Stimulated activated CD8-positive, alpha-beta memory T cell treated with anti-CD3 and anti-CD28 coated beads, Interleukin-2, amount 100 ng/mL, for 48 hours (primary cell): ENCODE measurements at regions not wholly inside any gene's neighbourhood (a gene's known extent, or its start where the extent isn't known, plus 50 kb on each side); places are given as distances from the start of the nearest gene placed in this dataset.

Experiments used
- DNase-seq, 2 donors: peaks; one replicate each; pipeline ENCODE4 v3.0.0-alpha.2; 2020; ENCODE audit warnings: low read depth in 2 of 2

DNA sequence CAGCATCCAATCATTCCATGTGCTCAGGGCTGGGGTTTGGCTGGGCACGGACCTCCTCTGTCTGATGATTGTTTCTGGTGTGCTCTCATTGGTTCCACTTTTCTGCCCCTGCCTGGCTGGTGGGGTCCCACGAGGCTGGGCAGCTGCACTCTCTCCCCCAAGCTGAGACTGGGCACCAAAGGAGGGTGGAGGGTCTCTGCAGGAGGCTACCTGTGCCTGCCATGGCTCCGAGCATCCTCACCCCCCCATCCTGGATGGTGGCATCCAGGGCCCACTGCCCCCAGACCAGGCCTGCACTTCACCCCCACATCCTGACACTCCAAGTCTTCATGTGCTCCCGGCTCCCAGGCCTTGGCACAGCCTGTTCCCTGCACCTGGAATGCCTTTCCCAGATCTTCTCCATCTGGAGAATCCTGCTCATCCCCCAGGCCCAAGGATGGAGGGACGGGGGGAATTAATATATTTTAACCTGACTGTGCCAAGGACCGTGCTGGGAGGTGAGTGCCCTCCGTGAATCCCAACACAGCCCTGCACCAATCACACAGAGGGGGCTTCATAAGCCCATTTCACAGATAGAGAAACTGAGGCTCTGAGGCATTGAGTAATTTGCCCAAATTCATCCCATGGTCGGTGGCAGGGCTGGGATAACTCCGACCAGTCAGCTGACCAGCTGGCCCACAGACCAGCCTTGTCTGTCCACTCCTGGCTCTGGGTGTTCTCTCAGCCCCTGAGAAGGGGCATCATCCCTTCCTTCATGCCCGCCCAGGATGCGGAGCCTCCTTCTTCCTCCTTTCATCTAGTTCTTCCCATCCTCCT is 403.4 kb downstream of the MATN1 start:
- no peak for DNase-seq

DNA sequence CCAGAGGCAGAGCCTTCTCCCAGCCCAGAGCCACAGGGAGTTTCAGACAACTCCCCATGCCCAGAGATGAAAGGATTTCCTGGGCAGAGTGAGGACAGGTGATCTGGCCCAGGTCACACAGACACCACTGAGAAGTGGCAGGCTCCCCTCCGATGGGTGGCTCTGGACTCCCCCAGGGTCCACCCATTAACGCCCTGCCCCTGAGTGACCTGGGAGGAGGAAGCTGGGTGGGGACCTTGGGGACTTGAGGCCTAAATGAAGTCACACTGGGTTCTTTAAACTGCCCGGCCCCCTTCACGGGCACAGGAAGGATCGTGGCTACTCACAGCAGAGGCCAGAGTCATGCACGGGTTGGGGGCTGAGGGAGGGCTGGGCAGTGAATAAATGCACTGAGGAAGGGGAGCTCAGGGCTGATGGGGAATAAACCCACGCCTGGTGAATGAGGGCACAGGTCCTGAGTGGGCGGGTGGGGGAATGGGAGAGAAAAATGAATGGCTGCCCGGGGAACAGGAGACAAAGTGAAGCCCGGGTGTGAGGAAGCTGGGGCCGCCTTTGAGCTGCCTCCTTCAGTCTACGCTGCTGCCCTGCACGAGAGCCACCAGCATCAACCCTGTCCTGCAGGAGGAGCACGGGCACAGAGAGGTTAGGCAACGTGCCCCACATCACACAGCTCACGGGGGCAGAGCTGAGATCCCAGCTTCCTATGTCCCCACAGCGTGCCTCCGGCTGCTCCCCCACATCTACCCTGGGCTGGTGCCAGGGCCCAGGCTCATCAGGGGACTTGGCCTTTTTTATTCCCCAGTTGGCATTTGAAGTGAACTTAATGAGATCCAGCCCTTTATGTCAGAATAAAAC is 404.3 kb downstream of the MATN1 start:
- no peak for DNase-seq

DNA sequence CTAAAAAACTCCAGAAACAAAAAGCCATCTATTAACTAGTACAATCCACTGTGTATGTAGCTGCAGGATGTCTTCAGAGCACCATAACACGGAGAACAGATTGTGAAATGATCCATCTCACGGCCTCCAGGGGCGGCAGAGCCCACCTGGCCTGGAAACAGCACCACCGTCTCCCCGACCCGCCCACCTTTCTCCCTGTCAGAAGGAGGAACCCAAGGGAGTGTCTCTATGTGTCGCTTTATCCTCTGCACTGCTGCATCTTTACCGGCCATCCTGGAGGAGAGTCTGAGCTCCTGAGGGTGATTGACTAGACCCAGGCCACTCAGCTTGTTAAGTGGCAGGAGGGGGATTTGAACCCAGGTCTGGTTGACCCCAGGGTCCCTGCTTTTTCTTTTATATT is 405.0 kb downstream of the MATN1 start:
- DNase-seq, result no peak

DNA sequence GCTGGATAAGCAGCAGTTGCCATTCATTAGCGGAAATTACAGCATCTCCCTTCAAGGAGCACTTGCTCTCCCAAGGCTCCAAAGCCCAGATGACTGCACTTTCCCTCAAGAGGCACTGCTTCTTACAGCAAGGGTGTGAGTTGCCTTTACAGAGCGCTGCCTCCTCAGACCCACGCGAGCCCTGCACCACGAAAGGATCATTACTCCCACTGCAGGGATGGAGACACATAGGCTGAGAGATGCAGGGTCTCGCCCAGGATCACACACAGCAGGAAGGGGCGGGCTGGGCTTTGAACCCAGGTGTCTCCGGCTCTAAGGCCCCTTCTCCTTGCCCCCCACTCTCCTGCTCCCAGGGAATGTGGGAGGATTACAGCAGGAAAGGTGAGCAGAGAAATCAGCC is 405.5 kb downstream of the MATN1 start:
- no peak for DNase-seq

DNA sequence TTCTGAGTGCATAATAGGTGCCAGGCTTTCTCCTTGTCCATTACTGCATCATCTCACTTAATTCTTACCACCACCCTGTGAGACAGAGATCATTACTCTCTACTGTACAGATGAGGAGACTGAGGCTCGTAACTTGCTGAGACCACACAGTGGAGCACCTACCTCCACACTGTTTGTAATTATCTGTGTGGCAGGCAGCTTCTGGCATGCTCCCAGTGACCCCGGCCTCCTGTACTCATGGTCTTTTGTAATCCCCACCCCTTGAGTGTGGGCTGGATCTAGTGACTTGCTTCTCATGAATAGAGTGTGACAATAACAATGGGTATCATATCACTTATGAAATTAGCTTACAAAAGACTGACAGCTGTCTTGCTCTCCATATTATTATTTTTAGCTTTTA is 407.3 kb downstream of the MATN1 start:
- DNase-seq, result no peak

DNA sequence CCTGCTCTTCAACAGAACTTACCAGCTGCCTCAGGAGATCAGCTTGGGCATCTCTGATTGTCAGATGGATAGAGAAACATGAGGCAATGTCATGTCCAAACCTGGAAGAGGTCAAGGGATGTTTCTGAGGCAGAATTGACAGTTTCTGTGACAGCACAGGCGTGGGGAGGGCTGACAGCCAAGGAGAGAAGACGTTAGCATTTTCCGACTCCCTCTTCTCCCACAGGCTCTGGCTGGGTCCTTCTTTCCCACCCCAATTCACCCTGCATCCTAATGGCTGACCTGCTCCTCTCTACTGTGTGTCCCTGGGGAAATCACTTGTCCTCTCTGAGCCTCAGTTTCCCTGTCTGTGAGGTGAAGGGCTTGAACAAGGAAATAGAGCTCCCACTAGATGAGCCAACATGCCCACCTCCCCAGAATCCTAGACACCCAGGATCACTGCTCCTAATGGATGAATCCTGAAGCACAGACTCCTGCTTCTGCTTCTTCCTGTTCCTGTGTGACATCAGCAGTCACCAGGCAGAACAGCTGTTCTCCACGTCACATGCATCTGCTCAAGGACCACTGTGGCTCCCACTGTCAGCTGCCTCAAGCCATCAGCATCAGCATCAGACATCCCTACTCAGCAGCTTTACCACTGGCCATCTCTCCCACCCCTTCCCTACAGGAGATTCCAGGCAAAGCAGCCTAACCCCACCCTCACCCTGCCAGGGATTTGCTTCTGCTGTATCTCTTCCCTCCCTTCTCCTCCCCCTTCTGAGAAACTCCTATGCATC is 408.0 kb downstream of the MATN1 start:
- DNase-seq, result no peak

DNA sequence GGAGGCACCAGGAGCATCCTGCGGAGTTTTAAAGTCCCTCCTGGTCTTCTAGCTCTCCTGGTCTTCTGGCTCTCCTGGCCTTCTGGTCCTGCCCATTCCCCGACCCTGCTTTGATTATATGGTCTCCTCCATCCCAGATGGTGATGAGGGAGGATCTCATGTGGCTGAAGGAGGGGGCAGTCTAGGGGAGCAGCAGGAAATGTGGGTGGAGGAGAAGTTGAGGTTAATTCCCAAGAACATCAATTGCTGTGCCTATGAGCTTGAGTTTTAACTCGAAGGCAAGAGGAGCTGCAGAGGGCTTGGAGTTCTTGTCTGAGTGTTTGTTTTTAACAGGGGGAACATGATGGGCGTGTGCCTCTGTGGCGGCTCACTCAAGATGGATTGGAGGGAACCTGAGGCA is 408.8 kb downstream of the MATN1 start:
- no peak for DNase-seq

DNA sequence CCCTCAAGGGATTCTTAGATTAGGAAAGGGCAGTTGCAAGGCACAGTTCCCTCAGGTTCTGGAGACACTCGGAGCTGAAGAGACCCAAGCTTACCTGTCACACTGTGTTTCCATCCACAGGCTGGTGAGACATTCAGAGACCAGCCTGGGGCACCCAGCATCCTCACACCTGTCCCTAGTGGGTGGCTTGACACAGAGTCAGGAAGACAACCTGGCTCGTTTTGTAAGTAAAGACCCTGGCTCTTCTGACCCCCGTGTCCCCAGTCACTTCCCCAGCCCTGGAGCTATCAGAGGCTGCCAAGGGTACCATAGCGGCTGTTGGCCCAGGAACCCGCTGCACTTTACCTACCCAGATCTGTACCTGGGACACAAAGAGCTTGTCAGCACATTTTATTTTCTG is 409.8 kb downstream of the MATN1 start:
- DNase-seq, result no peak

DNA sequence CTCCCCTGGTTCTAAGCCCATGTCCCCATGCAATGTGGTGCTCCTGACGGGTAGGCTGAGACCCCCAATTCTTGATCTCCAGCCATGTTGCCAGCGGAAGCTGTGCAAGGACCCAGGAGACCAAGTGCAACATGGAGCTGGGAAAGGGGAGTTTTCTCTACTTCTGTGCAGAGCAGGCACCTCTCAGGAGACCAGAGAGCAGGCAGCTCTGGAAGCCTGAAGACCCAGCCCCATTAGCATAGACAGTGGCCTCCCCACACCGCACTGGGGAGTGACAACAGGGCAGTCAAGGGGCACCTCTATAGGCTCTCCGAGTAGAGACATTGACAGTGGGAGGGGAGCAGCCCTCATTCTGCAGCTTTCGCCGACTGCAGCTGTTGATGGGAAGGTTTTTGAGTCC is 410.2 kb downstream of the MATN1 start:
- DNase-seq, result no peak

DNA sequence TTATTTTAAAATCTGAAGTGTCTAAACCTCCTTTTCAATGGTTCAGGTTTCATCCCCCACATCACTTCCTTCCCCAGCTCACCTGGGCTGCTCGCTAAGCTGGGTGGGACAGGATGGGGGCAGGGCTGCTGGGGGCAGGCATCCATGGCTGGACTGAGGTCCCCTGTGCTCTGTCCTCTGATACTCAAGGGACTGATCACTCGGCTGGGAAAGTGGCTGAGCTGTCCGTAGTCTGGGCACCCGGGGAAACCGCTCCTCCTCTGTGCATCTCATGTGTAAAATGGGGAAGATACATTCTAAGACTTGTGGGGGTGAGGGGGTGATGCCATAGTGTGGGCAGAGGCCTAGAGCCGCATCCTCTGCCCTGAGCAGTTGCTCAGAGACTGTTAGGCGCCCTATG is 411.2 kb downstream of the MATN1 start:
- no peak for DNase-seq

DNA sequence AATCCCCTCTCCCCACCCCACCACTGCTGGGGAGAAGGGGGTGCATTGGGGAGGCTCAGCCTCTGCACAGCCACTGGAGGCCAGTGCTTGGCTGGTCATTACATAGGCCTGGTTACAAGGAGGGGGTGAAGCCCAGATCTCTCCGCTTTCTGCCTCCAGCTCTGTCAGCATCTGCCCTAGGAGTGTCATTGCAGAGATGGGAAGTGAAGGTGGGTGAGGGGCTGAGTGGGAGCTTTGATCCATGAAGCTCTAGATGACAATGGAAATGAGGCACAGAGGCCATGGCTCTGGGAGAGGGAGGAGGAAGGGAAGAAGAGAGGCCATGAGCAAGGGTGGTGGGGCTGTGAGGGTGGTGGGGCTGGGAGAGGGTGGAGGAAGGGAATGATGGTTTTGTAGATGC is 411.6 kb downstream of the MATN1 start:
- DNase-seq, result no peak

DNA sequence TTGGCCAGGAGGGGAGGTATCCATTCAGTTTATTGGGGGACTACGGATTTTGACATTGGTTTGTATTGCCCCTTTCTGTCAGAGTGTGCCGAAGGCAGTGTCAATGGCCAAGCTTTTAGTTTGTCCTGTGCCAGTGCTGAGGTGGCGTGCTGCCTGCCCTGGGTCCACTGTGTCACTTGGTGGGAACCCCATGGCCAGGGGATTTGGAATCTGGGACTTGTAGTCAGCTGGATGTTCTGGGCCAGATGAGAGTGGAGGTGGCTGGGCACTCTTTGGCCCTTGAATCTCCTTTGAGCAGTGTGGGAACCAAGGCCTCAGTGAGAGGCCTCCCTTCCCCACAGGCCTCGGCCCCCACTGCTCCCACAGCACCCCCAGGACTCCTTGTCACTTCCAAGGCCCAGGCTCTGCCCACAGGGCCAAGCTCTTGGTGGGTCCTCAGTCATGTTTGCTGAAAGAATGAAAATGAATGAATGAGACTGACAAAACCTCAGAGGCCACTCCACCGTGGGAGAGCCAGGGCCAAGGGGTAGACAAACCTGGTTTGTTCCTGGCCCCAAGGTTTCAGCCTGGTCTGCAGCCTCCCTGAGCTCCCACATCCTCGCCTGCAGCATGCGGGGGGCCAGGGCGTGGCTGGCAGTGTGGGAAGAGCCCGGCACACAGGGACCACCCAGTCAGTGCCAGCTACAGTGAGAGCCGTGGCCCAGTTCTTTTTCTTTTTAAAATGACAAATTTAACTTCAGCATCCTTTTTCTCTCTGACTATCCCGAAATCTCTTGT is 412.2 kb downstream of the MATN1 start:
- DNase-seq, result no peak

DNA sequence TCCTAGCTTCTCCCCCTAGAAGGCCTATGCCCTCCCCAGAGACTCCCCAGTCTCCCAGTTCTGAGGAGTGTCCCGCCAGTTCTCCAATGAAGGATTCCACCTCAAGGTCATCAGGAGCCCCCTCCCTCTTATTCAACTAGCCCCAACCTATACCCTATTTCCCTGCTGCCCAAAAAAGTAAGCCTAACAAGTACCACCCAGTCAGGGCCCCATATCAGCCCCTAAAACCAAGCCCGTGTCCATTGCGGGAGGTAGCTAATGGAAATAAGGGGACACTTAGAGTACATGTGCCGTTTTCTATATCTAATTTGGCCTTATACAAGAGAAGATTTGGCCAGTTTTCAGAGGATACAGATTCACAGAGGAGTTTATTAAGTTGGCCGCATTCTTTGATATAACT is 416.2 kb downstream of the MATN1 start:
- no peak for DNase-seq

DNA sequence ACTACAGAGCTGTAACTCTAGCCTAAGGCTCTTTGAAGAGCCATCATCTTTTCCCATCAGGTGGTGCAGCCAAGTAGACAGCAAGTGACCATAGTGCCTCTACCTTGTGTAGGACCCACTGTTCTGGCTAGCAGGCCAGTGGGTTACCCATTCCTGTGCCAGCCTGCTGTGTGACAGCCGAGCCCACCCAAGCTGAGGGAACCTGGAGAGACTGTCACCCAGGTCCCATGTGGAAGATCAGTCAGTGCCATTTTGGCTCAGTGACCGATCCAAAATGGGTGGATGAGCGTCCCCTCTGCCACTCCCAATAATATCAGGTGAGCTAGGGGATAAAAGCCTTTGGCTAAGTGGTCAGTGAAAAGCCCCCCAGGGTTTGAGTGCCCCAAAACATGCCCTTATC is 417.9 kb downstream of the MATN1 start:
- no peak for DNase-seq

DNA sequence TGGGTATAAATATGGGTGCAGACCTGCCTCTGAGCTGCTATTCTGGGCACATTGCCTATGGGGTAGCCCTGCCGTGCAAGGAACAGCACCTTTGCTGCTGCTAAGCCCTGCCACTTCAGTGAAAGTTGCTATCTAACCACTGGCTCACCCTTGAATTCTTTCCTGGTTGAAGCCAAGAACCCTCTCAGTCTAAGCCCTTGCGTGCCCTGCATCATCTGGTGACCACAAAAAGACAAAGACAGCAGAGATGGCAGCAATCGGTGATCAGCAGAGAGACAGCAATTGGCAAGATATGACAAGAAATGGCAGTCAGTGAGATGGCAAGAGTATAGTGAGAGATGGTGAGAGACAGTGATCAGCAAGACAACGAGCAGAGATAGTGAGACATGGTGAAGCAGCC is 418.3 kb downstream of the MATN1 start:
- no peak for DNase-seq

DNA sequence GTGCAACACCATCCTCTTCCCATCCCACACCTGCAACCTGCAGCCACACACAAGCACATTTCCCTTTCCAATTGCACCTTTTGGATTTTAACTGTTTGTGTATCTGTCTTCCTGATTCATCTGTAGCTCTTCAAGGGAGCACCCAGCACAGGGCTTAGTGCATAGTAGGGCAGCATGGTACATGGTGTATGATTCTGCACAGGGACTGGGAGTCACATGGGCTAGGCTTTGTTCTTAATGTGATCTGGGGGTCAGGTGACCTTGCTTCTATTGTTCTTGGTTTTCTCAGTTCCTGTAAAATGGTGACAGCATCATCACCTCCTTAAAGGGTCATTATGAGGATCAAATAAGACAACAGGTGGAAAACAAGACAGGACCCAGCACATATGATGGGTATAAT is 419.3 kb downstream of the MATN1 start:
- no peak for DNase-seq

DNA sequence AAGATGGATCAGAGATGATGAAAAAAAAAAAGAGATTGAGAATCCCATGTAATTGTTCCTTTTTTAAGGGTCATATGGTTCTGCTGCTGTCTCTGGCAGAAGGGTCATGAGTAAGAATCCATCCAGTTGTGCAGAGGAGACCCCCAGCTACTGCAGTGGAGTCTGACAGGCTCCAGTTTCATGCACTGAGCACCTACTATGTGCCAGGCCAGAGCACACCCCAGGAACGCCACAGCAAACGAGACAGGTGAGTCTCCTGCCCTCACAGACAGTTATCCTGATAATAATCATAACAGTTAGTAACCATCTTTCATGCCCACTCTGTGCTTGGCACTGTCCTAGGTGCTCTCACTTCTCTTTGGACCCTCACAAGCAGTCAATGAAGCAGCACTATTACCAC is 420.0 kb downstream of the MATN1 start:
- no peak for DNase-seq

DNA sequence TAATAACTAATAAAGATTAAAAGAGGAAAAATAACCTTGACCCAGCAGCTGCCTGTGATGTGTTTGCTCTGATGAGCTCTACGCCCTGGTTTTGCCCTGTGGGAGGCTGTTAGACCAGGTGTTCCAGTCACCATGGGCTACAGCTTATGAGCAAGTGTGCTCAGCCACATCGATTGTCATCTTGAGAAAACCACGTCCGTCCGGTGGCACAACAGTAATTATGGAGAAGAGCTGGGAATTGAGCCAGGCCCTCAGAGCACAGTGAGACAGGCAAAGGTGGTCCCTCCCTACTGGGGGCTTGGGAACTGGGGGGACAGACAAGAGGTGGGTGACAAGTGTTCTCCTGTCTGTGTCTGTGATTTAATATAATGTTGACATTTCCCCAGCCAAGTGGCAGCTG is 420.5 kb downstream of the MATN1 start:
- no peak for DNase-seq

DNA sequence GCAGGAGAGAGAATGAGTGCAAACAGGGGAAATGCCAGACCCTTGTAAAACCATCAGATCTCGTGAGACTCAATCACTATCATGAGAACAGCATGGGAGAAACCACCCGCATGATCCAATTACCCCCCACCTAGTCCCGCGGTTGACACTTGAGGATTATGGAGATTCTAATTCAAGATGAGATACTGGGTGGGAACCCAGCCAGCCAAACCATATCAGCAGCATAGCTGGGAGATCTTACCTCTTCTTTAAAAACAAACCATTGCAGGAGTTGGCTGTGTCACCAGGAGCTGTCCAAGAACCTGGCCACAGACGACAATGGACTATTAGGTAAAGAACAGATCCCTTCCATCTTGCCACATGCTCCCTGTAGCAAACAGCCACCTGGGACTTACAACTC is 422.7 kb downstream of the MATN1 start:
- no peak for DNase-seq

DNA sequence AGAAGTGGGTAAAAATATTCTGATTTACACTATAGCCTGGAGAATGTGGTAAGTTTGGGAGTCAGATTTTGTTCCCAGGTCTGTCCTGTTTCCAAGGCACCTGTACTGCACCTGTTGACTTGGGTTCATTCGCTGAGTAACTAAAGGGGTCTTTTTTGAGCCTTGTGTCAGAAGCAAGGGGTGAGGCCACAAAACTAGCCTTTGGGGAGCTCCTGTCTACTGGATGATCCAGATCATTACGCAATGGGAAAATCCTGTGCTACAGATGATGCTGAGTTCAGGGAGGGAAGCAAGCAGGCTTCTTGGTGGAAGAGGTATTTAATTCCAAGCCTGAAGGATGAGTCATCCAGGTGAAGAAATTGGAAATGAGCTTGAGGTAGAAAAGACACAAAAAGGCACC is 424.0 kb downstream of the MATN1 start:
- no peak for DNase-seq

DNA sequence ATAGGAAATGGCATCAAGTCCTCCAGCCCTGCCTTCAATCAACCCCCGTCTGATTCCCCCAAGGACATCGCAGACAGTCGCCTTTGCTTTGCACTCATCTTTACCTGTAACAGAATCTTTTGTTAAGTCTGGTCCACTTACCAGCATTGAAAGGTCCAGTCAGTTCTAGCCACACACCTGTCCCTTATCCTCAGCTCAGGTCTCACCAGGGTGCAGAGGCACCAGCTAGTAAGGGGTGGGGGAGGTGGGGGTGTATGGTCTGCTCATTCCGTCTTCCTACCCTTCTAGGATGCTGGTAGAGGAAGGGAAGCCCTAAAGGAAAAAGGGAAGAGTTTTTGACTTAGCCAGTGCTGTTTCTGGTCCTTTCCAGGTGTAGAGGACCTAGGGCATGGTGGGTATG is 427.7 kb downstream of the MATN1 start:
- DNase-seq, result no peak

DNA sequence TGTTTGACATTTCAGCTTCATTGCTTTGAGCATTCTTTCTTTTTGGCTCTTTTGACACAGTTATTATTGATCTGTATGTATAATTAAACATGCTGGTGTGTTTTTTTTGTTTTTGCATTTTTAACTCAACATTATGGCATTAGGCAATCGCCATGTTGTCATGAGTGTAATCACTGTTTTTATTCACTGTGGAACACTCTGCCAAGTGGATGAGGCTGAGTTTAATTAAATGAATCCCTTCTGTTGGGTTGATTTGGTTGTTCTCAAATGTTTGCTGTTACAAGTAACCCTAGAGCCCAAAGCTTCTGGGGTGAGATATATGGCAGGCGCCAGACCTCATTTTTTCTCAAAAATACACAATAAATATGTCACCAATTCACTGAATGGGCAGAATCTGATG is 428.1 kb downstream of the MATN1 start:
- DNase-seq, result no peak
